Right lobe of liver (tissue), 6 donors: ENCODE measurements at regions not wholly inside any gene's neighbourhood (a gene's known extent, or its start where the extent isn't known, plus 50 kb on each side); places are given as distances from the start of the nearest gene placed in this dataset.
"Not testable (repeated sequence)": the region's sequence is repeated elsewhere in the genome, so short reads cannot be mapped to it uniquely, and the experiment has no call there.

Experiments used
- ATAC-seq, 4 donors: fragments of 200-7000 bp; cut with Tn5 transposase; one replicate each; pipeline ENCODE4 v1.9.1; 2020; ENCODE audit warnings: mild to moderate bottlenecking in 4 of 4, moderate library complexity in 4 of 4
- DNase-seq, 3 donors: peaks; one replicate each; pipeline ENCODE4 v3.0.0-alpha.2; 2020
- H3K27ac ChIP-seq, 3 donors: fragments of 200-600 bp; one replicate each; pipeline ENCODE4 v1.8.0; 2022
- H3K27me3 ChIP-seq, 2 donors: fragments of 200-600 bp; one replicate each; pipeline ENCODE4 v1.8.0; 2022
- H3K36me3 ChIP-seq, 4 donors: fragments of 200-600 bp; sonication (generic) in 1 of 4; one replicate each; pipeline versions ENCODE4 v1.5.1 to v1.8.0; 2017 to 2022; ENCODE audit warnings: control low read depth in 1 of 4
- H3K4me1 ChIP-seq, 4 donors: fragments of 200-600 bp; sonication (generic) in 1 of 4; one replicate each; pipeline versions ENCODE4 v1.5.1 to v1.8.0; 2017 to 2022; ENCODE audit warnings: control low read depth in 1 of 4
- H3K4me3 ChIP-seq, 3 donors: fragments of 200-600 bp; one replicate each; pipeline ENCODE4 v1.8.0; 2022
- H3K9me3 ChIP-seq, 4 donors: fragments of 200-600 bp; sonication (generic) in 1 of 4; one replicate each; pipeline versions ENCODE4 v1.5.1 to v1.8.0; 2017 to 2022; ENCODE audit warnings: control low read depth in 1 of 4
- POLR2A ChIP-seq: fragments of 450-650 bp; IDR thresholded peaks from one replicate; pipeline ENCODE4 v1.6.1; 2017; ENCODE audit warnings: antibody characterized with exemption, mild to moderate bottlenecking
- WGBS: methylation state at CpG from one replicate; pipeline ENCODE4 v1.1.6; 2018; ENCODE audit warnings: low coverage, low lambda C conversion rate; ENCODE audit not compliant: insufficient coverage; ENCODE audit errors: missing lambda C conversion rate; 5-methylcytosine and 5-hydroxymethylcytosine counted together
- intact Hi-C, 2 donors: fragments of 100-400 bp; cut with DNase I; formaldehyde crosslinking; loops; one replicate each; pipeline versions ENCODE4 v1.11.2 to v1.14.1; 2022
- TF ChIP-seq, protein P1 (sequence below), 4 donors: fragments of 200-600 bp in 3 of 4; fragments of 450-650 bp in 1 of 4; IDR thresholded peaks; one replicate each; pipeline versions ENCODE4 v1.5.1 to v1.8.0; 2016 to 2022; ENCODE audit warnings: antibody characterized with exemption in 4 of 4, mild to moderate bottlenecking in 2 of 4
- donor health status: DM: no; HTN: yes; CAD: no.
- donor health status: DM: no; HTN: no; CAD: no.
- donor health status: DM: no; HTN: no; CAD: no.
- donor health status: DM: no; HTN: yes; CAD: no.
- donor health status: DM: no; HTN: yes; CAD: no.

DNA sequence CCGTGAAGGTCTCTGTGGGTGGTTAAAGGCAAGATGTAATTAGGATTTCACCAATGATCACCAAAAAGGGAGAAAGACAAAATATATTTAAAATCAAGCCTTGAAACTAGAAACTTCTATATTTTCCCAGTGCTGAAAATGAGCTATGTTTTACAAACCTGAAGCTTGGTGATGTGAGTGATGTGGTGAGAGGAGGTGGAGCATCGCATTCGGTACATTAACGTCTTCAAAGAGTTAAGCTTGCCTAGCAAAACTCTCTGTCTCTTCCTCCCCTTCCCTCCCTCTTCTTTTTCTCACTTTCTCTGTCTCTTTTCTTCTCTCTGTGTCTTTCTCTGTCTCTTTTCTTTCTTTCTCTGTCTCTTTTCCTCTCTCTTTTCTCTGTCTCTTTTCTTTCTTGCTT, 347.3 kb upstream of the IRX2 start:
- intact Hi-C loops: no loop called here
- no peak for DNase-seq
- Histone ChIP-seq H3K4me1 (no peaks in the 10 kb centered on the region), H3K4me3 (no peak overlapping the region), H3K27ac (no peak overlapping the region), H3K36me3 (no peaks in the 10 kb centered on the region), H3K9me3 (no peaks in the 10 kb centered on the region), H3K27me3 (no peaks in the 10 kb centered on the region)
- no peak for ATAC-seq
- WGBS: 42% methylated on average over 4 of the region's 4 CpGs
- no peak for TF ChIP-seq POLR2A
- TF ChIP-seq, protein P1, sequence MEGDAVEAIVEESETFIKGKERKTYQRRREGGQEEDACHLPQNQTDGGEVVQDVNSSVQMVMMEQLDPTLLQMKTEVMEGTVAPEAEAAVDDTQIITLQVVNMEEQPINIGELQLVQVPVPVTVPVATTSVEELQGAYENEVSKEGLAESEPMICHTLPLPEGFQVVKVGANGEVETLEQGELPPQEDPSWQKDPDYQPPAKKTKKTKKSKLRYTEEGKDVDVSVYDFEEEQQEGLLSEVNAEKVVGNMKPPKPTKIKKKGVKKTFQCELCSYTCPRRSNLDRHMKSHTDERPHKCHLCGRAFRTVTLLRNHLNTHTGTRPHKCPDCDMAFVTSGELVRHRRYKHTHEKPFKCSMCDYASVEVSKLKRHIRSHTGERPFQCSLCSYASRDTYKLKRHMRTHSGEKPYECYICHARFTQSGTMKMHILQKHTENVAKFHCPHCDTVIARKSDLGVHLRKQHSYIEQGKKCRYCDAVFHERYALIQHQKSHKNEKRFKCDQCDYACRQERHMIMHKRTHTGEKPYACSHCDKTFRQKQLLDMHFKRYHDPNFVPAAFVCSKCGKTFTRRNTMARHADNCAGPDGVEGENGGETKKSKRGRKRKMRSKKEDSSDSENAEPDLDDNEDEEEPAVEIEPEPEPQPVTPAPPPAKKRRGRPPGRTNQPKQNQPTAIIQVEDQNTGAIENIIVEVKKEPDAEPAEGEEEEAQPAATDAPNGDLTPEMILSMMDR (IDR thresholded peaks at IDR 0.05): no peak

DNA sequence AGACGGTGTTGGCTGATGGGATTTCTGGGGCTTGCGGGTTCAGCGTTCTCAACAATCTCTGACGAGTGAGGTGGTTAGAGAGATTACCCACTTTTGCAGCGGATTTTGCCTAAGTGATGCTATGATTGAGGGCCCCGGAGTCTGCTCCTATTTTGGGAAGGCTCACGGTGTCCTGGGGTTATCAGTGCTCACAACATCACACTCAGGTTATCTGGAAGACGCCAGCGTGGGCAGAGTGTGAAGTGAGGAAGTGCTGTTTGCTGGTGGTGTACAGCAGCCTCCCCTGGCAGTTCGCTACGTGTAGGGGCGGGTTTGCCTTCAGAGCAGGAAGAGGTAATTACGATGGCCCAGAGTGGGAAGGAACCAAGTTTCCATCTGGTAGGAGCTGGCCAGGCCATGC, 341.2 kb upstream of the IRX2 start:
- no peak overlapping the region for H3K4me3 ChIP-seq
- no peaks in the 10 kb centered on the region for H3K36me3 ChIP-seq
- ATAC-seq (no peak), DNase-seq (no peak)
- intact Hi-C loops: no loop called here
- no peak for TF ChIP-seq POLR2A
- TF ChIP-seq, protein P1 (IDR thresholded peaks at IDR 0.05): no peak
- H3K4me1 ChIP-seq: no peaks in the 10 kb centered on the region
- H3K27me3 ChIP-seq: no peaks in the 10 kb centered on the region
- H3K9me3 ChIP-seq: no peaks in the 10 kb centered on the region
- no peak overlapping the region for H3K27ac ChIP-seq
- 18% methylated on average over 6 of the region's 13 CpGs for WGBS

DNA sequence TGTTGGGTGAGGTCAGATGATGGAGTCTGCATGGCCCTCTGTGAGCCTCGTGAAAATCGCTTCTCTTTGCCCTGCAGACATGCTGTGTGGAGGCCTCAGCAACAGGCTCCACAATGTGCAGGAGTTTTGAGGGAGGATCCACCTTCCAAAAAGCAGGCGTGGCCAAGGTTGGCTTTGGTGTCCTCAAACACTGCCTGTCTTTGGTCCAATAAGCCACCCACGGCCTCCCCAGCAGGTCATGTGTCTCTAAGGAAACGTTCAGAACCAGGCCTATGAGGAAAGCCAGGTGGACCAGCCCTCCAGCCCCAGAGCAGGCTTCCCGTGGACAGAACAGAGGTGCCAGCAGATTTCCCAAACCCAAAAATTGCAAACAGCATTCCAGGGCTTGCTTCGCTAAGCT, 340.7 kb upstream of the IRX2 start:
- no peaks in the 10 kb centered on the region for H3K4me1 ChIP-seq
- ATAC-seq (no peak), DNase-seq (no peak)
- no peak overlapping the region for H3K4me3 ChIP-seq
- no peaks in the 10 kb centered on the region for H3K9me3 ChIP-seq
- intact Hi-C loops: no loop called here
- no peak for TF ChIP-seq POLR2A
- TF ChIP-seq, protein P1 (IDR thresholded peaks at IDR 0.05): no peak
- H3K27me3 ChIP-seq: no peaks in the 10 kb centered on the region
- H3K36me3 ChIP-seq: no peaks in the 10 kb centered on the region
- no peak overlapping the region for H3K27ac ChIP-seq
- WGBS: 60% methylated on average over 1 of the region's 7 CpGs

DNA sequence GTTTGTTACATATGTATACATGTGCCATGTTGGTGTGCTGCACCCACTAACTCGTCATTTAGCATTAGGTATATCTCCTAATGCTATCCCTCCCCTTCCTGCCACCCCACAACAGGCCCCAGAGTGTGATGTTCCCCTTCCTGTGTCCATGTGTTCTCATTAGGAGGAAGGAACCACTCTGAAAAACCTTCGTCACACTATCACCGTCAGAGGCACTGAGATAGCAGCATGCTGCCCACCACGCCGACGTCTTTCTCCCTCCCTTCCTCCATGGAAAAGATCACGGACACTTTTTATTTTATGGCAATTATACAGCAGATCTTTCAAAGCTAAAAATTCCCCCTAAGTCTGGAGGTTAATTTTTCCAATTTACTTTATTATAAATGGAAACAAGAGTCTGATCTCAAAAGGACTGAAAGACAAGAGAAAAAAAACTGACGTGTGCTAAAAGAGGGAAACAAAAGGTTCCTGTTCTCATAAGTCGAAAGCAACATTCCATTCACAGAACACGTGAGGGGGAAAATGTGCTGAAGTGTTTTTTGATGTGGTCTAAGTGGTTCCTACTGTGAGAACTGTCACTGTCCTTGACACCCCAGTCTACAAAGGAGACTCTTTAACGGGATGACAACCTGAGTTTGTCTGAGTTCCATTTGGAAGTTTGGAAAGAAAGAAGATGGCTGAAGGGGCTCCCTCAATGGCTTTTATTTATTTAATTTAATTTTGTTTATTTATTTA, 339.7 kb upstream of the IRX2 start:
- Histone ChIP-seq H3K9me3 (no peaks in the 10 kb centered on the region), H3K27me3 (no peaks in the 10 kb centered on the region), H3K36me3 (no peaks in the 10 kb centered on the region), H3K27ac (no peak overlapping the region), H3K4me3 (no peak overlapping the region), H3K4me1 (no peaks in the 10 kb centered on the region)
- WGBS: 25% methylated on average over 11 of the region's 11 CpGs
- TF ChIP-seq, protein P1 (IDR thresholded peaks at IDR 0.05): no peak
- TF ChIP-seq POLR2A: no peak
- ATAC-seq (no peak), DNase-seq (no peak)
- intact Hi-C loops: no loop called here

DNA sequence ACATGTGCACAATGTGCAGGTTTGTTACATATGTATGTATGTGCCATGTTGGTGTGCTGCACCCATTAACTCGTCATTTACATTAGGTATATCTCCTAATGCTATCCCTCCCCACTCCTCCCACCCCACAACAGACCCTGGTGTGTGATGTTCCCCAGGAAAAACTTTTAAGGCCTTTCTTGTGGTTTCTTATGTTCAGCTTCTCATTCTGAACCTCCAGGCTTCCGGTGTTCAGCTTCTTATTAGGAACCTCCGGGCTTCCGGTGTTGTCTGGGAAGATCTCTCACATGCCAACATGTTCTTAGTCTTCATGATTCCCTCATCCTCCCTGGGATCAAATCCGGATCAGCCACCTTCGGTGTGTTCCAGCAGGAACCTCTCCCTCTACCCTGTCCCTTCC, 338.8 kb upstream of the IRX2 start:
- WGBS: 52% methylated on average over 4 of the region's 6 CpGs
- intact Hi-C loops, DNase-seq, ATAC-seq, H3K9me3 ChIP-seq, H3K36me3 ChIP-seq, H3K27me3 ChIP-seq, H3K4me1 ChIP-seq, H3K27ac ChIP-seq, H3K4me3 ChIP-seq: not testable (repeated sequence)
